GM23338 (cell line): ENCODE measurements at regions not wholly inside any gene's neighbourhood (a gene's known extent, or its start where the extent isn't known, plus 50 kb on each side); places are given as distances from the start of the nearest gene placed in this dataset.

Experiments used
- CTCF ChIP-seq, 2 experiments: fragments of 200-600 bp in 1 of 2; sonication (generic) in 1 of 2; conservative IDR thresholded peaks; 2 replicates each; pipeline versions ENCODE4 v1.5.1 to v1.6.1; 2016 to 2017; ENCODE audit warnings: antibody characterized with exemption in 2 of 2, low read depth in 2 of 2, mild to moderate bottlenecking in 2 of 2, moderate library complexity in 1 of 2
- EZH2phosphoT487 ChIP-seq: fragments of 200-600 bp; sonication (generic); IDR thresholded peaks from one replicate; pipeline ENCODE4 v1.8.1; 2018; ENCODE audit warnings: antibody characterized with exemption; ENCODE audit not compliant: unreplicated experiment
- REST ChIP-seq: IDR thresholded peaks from one replicate; pipeline ENCODE4 v1.6.1; 2018; ENCODE audit warnings: antibody characterized with exemption; ENCODE audit not compliant: unreplicated experiment

- TF ChIP-seq CTCF (conservative IDR thresholded peaks at IDR 0.05; ENCODE audit: low read depth in 2 of 2) (no peak), EZH2phosphoT487 (no peak), REST (no peak)
Observed at GRCh38 chr17:12341328-12341727, 320.7 kb downstream of the MAP2K4 start.
